Esophagus squamous epithelium (tissue), 5 donors: ENCODE measurements at regions not wholly inside any gene's neighbourhood (a gene's known extent, or its start where the extent isn't known, plus 50 kb on each side); places are given as distances from the start of the nearest gene placed in this dataset.

Experiments
- DNase-seq: peaks from one replicate; lab custom pipeline; 2025; lab: John Stamatoyannopoulos, UW
- H3K27ac ChIP-seq, 4 donors: fragments of 200-600 bp; sonication (generic); one replicate each; pipeline ENCODE4 v1.5.1; 2016 to 2019; ENCODE audit warnings: mild to moderate bottlenecking in 1 of 4
- H3K27me3 ChIP-seq, 4 donors: fragments of 200-600 bp; sonication (generic); 1 replicate in 3 of 4; 2 replicates in 1 of 4; pipeline versions ENCODE4 v1.5.1 to v1.6.0; 2017 to 2021; ENCODE audit warnings: antibody characterized with exemption in 1 of 4
- H3K36me3 ChIP-seq, 3 donors: fragments of 200-600 bp; sonication (generic); one replicate each; pipeline ENCODE4 v1.5.1; 2016 to 2019
- H3K4me1 ChIP-seq, 3 donors: fragments of 200-600 bp; sonication (generic); one replicate each; pipeline ENCODE4 v1.5.1; 2017 to 2019
- H3K4me3 ChIP-seq, 4 donors: fragments of 200-600 bp; sonication (generic); 1 replicate in 3 of 4; 2 replicates in 1 of 4; pipeline ENCODE4 v1.5.1; 2016 to 2019; ENCODE audit warnings: mild to moderate bottlenecking in 2 of 4, moderate library complexity in 1 of 4
- H3K9me3 ChIP-seq, 3 donors: fragments of 200-600 bp; sonication (generic); one replicate each; pipeline ENCODE4 v1.5.1; 2016 to 2019
- CTCF ChIP-seq, 6 experiments: fragments of 450-650 bp in 4 of 6; fragments of 200-600 bp in 2 of 6; sonication (generic) in 2 of 6; IDR thresholded peaks; one replicate each; pipeline ENCODE4 v1.5.1; 2016 to 2019; ENCODE audit warnings: antibody characterized with exemption in 6 of 6, mild to moderate bottlenecking in 4 of 6, moderate library complexity in 4 of 6
- POLR2A ChIP-seq, 4 donors: fragments of 450-650 bp; IDR thresholded peaks; one replicate each; pipeline ENCODE4 v1.6.1; 2017; ENCODE audit warnings: antibody characterized with exemption in 4 of 4, mild to moderate bottlenecking in 4 of 4, moderate library complexity in 3 of 4
- WGBS, 2 donors: methylation state at CpG; one replicate each; pipeline ENCODE4 v1.1.5; 2018; 5-methylcytosine and 5-hydroxymethylcytosine counted together
- intact Hi-C: fragments of 100-400 bp; cut with DNase I; formaldehyde crosslinking; loops from one replicate; pipeline ENCODE4 v1.15.0; 2022
- donor health status: DM: yes; HTN: yes; CAD: no.

- Histone ChIP-seq H3K27ac (no peak overlapping the region), H3K9me3 (peaks cover 0 to 7% (median 0%) of the 10 kb centered on the region in 3 donors), H3K4me1 (no peaks in the 10 kb centered on the region), H3K36me3 (no peaks in the 10 kb centered on the region), H3K27me3 (no peaks in the 10 kb centered on the region), H3K4me3 (no peak overlapping the region)
- no peak for DNase-seq
- 52 to 59% methylated on average over 2 of the region's 2 CpGs for WGBS, 2 donors
- intact Hi-C loops: no loop called here
- TF ChIP-seq CTCF (IDR thresholded peaks at IDR 0.05) (no peak), POLR2A (IDR thresholded peaks at IDR 0.05) (no peak)
Measured at GRCh38 chr3:175980486-175981090, 1121.5 kb downstream of the NAALADL2 start.

GRCh38 chr3:175977968-175978752, 1119.0 kb downstream of the NAALADL2 start:
- TF ChIP-seq CTCF (IDR thresholded peaks at IDR 0.05) (no peak), POLR2A (IDR thresholded peaks at IDR 0.05) (no peak)

DNA sequence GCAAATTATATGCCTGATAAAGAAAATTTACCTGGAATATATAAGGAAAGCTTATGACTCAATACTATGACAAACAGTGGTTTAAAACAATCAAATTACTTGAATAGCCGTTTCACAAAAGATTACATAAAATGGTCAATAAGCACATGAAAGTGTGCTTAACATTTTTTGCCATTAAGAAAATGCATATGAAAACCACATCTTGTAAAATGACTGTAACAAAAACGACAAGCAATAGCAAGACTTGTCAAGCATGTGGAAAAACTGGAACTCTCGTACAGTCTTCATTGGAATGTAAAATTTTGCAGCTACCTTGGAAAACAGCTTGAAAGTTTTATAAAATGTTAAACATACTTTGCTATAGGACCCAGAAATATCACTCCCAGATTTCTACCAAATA, 1110.3 kb downstream of the NAALADL2 start:
- 58 to 67% methylated on average over 3 of the region's 3 CpGs for WGBS, 2 donors
- intact Hi-C loops: no loop called here
- no peaks in the 10 kb centered on the region for H3K4me1 ChIP-seq
- TF ChIP-seq POLR2A (IDR thresholded peaks at IDR 0.05) (no peak), CTCF (IDR thresholded peaks at IDR 0.05) (no peak)
- H3K9me3 ChIP-seq: peaks cover 0 to 9% (median 0%) of the 10 kb centered on the region in 3 donors
- H3K36me3 ChIP-seq: no peaks in the 10 kb centered on the region
- DNase-seq: no peak
- no peak overlapping the region for H3K4me3 ChIP-seq
- no peak overlapping the region for H3K27ac ChIP-seq
- H3K27me3 ChIP-seq: no peaks in the 10 kb centered on the region

More at GRCh38 chr3:175977968-175978752, 1119.0 kb downstream of the NAALADL2 start:
- Histone ChIP-seq H3K9me3 (peaks cover 0 to 7% (median 0%) of the 10 kb centered on the region in 3 donors), H3K4me1 (no peaks in the 10 kb centered on the region), H3K36me3 (no peaks in the 10 kb centered on the region), H3K27ac (no peak overlapping the region), H3K27me3 (no peaks in the 10 kb centered on the region), H3K4me3 (no peak overlapping the region)
- intact Hi-C loops: no loop called here
- 86 to 91% methylated on average over 18 to 26 of the region's 32 CpGs for WGBS, 2 donors
- no peak for DNase-seq

- Histone ChIP-seq H3K9me3 (peaks cover 0 to 9% (median 0%) of the 10 kb centered on the region in 3 donors), H3K4me1 (no peaks in the 10 kb centered on the region), H3K36me3 (no peaks in the 10 kb centered on the region), H3K4me3 (no peak overlapping the region), H3K27ac (no peak overlapping the region), H3K27me3 (no peaks in the 10 kb centered on the region)
- no peak for DNase-seq
- WGBS, 2 donors: 19 to 20% methylated on average over 1 of the region's 1 CpG
- TF ChIP-seq POLR2A (IDR thresholded peaks at IDR 0.05): no peak
- TF ChIP-seq CTCF (IDR thresholded peaks at IDR 0.05): no peak
- intact Hi-C loops: no loop called here
Measured at GRCh38 chr3:175965036-175965435, 1105.9 kb downstream of the NAALADL2 start.

GRCh38 chr3:175957427-175957826, 1098.3 kb downstream of the NAALADL2 start:
- Histone ChIP-seq H3K9me3 (no peaks in the 10 kb centered on the region), H3K27me3 (no peaks in the 10 kb centered on the region), H3K4me3 (no peak overlapping the region), H3K27ac (no peak overlapping the region), H3K36me3 (no peaks in the 10 kb centered on the region), H3K4me1 (no peaks in the 10 kb centered on the region)
- DNase-seq: no peak
- TF ChIP-seq CTCF (IDR thresholded peaks at IDR 0.05) (no peak), POLR2A (IDR thresholded peaks at IDR 0.05) (no peak)
- intact Hi-C loops: no loop called here
- 44% methylated on average over 1 of the region's 1 CpG for WGBS, 2 donors
